ENCODE measurements at regions not wholly inside any gene's neighbourhood (a gene's known extent, or its start where the extent isn't known, plus 50 kb on each side); places are given as distances from the start of the nearest gene placed in this dataset.

- no peaks in the 10 kb centered on the region for H3K36me3 Mint-ChIP-seq (ENCODE audit: insufficient read depth, unreplicated experiment)
- H3K4me1 Mint-ChIP-seq (ENCODE audit: low read depth, unreplicated experiment), result no peaks in the 10 kb centered on the region
- TF ChIP-seq, protein P1, sequence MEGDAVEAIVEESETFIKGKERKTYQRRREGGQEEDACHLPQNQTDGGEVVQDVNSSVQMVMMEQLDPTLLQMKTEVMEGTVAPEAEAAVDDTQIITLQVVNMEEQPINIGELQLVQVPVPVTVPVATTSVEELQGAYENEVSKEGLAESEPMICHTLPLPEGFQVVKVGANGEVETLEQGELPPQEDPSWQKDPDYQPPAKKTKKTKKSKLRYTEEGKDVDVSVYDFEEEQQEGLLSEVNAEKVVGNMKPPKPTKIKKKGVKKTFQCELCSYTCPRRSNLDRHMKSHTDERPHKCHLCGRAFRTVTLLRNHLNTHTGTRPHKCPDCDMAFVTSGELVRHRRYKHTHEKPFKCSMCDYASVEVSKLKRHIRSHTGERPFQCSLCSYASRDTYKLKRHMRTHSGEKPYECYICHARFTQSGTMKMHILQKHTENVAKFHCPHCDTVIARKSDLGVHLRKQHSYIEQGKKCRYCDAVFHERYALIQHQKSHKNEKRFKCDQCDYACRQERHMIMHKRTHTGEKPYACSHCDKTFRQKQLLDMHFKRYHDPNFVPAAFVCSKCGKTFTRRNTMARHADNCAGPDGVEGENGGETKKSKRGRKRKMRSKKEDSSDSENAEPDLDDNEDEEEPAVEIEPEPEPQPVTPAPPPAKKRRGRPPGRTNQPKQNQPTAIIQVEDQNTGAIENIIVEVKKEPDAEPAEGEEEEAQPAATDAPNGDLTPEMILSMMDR (IDR thresholded peaks at IDR 0.05; ENCODE audit: unreplicated experiment), result no peak
- no TSS peak for BruUV-seq (replicated peaks)
- DNase-seq, result no peak
- intact Hi-C loops (cut with micrococcal nuclease; ENCODE audit: unreplicated experiment), result loop anchor here (1.0 kb wide), 1 partner anchor 12 kb away; no protein-coding TSS in a partner anchor
- no peak overlapping the region for H3K27ac Mint-ChIP-seq (ENCODE audit: unreplicated experiment)
- H3K4me3 Mint-ChIP-seq (ENCODE audit: low read depth, unreplicated experiment), result no peak overlapping the region
- peaks cover 11% of the 10 kb centered on the region for H3K9me3 Mint-ChIP-seq (ENCODE audit: low read depth, unreplicated experiment)
- CTCF ChIA-PET, result interaction anchor here (0.7 kb wide), 1 partner anchor 21 kb away, joined by 3 read pairs; no protein-coding TSS in a partner anchor
- no peaks in the 10 kb centered on the region for H3K27me3 Mint-ChIP-seq (ENCODE audit: unreplicated experiment)
These were observed 912.7 kb upstream of the NR2F2 start for GRCh38 chr15:95417761-95418160.

GRCh38 chr15:95422255-95422654 is 908.2 kb upstream of the NR2F2 start:
- H3K9me3 Mint-ChIP-seq (ENCODE audit: low read depth, unreplicated experiment), result peaks cover 14% of the 10 kb centered on the region
- H3K27ac Mint-ChIP-seq (ENCODE audit: unreplicated experiment), result no peak overlapping the region
- no peak overlapping the region for H3K4me3 Mint-ChIP-seq (ENCODE audit: low read depth, unreplicated experiment)
- intact Hi-C loops (cut with micrococcal nuclease; ENCODE audit: unreplicated experiment), result no loop called here
- H3K27me3 Mint-ChIP-seq (ENCODE audit: unreplicated experiment), result no peaks in the 10 kb centered on the region
- CTCF ChIA-PET, result no interaction called here
- TF ChIP-seq, protein P1 (IDR thresholded peaks at IDR 0.05; ENCODE audit: unreplicated experiment), result no peak
- no peaks in the 10 kb centered on the region for H3K4me1 Mint-ChIP-seq (ENCODE audit: low read depth, unreplicated experiment)
- H3K36me3 Mint-ChIP-seq (ENCODE audit: insufficient read depth, unreplicated experiment), result no peaks in the 10 kb centered on the region
- DNase-seq, result no peak
- BruUV-seq (replicated peaks), result no TSS peak

DNA sequence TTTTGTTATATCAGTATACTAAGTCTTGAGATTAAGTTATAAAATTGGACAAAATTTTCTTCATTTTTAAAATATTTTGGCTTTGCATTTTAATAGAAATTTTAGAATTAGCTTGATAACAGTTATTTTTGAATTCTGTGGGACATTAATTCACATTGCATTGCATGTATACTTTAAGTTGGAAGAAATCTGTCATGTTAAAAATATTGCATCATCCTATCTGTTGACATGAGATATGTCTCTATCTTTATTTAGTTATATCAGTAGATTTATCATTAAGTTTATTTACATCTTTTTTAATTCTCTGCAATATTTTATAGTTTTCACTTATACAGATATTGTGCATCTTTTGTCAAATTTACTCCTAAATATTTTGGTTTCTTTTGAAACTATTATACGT is 904.6 kb upstream of the NR2F2 start:
- no peak for DNase-seq
- BruUV-seq (replicated peaks), result no TSS peak
- H3K36me3 Mint-ChIP-seq (ENCODE audit: insufficient read depth, unreplicated experiment), result no peaks in the 10 kb centered on the region
- TF ChIP-seq, protein P1 (IDR thresholded peaks at IDR 0.05; ENCODE audit: unreplicated experiment), result no peak
- CTCF ChIA-PET, result no interaction called here
- intact Hi-C loops (cut with micrococcal nuclease; ENCODE audit: unreplicated experiment), result no loop called here
- H3K4me3 Mint-ChIP-seq (ENCODE audit: low read depth, unreplicated experiment), result no peak overlapping the region
- peaks cover 14% of the 10 kb centered on the region for H3K9me3 Mint-ChIP-seq (ENCODE audit: low read depth, unreplicated experiment)
- no peaks in the 10 kb centered on the region for H3K4me1 Mint-ChIP-seq (ENCODE audit: low read depth, unreplicated experiment)
- H3K27me3 Mint-ChIP-seq (ENCODE audit: unreplicated experiment), result no peaks in the 10 kb centered on the region
- H3K27ac Mint-ChIP-seq (ENCODE audit: unreplicated experiment), result no peak overlapping the region

GRCh38 chr15:95429345-95429744 is 901.2 kb upstream of the NR2F2 start:
- H3K27me3 Mint-ChIP-seq (ENCODE audit: unreplicated experiment), result no peaks in the 10 kb centered on the region
- peaks cover 6% of the 10 kb centered on the region for H3K9me3 Mint-ChIP-seq (ENCODE audit: low read depth, unreplicated experiment)
- CTCF ChIA-PET, result no interaction called here
- intact Hi-C loops (cut with micrococcal nuclease; ENCODE audit: unreplicated experiment), result loop anchor here (1.0 kb wide), 1 partner anchor 12 kb away; no protein-coding TSS in a partner anchor
- no TSS peak for BruUV-seq (replicated peaks)
- H3K27ac Mint-ChIP-seq (ENCODE audit: unreplicated experiment), result no peak overlapping the region
- DNase-seq, result no peak
- no peaks in the 10 kb centered on the region for H3K4me1 Mint-ChIP-seq (ENCODE audit: low read depth, unreplicated experiment)
- H3K4me3 Mint-ChIP-seq (ENCODE audit: low read depth, unreplicated experiment), result no peak overlapping the region
- H3K36me3 Mint-ChIP-seq (ENCODE audit: insufficient read depth, unreplicated experiment), result no peaks in the 10 kb centered on the region
- TF ChIP-seq, protein P1 (IDR thresholded peaks at IDR 0.05; ENCODE audit: unreplicated experiment), result no peak

Measured in Calu3 (cell line).